H1 (cell line): ENCODE measurements at regions not wholly inside any gene's neighbourhood (a gene's known extent, or its start where the extent isn't known, plus 50 kb on each side); places are given as distances from the start of the nearest gene placed in this dataset.

Source experiments
- CTCF ChIA-PET: fragments of 300-600 bp; sonication (Branson Sonifier 250); formaldehyde crosslinking; loops from one replicate; lab custom pipeline; 2021; ENCODE audit not compliant: partially characterized antibody; lab: Charles Lee
- POLR2A ChIA-PET: fragments of 300-600 bp; sonication (Branson Sonifier 250); formaldehyde crosslinking; loops from one replicate; lab custom pipeline; 2021; ENCODE audit warnings: inconsistent platforms; ENCODE audit not compliant: partially characterized antibody; lab: Charles Lee
- DNase-seq, 2 experiments: peaks; one replicate each; pipeline versions ENCODE4 v3.0.0 to v3.0.0-alpha.2; 2010 to 2022; ENCODE audit warnings: low spot score in 2 of 2, low read depth in 1 of 2, mixed read lengths in 1 of 2
- FAIRE-seq: peaks from 2 replicates; lab custom pipeline; 2011; peaks lifted over from hg19 to GRCh38; lab: Jason Lieb, UNC
- H2AFZ ChIP-seq: 2 replicates; pipeline ENCODE4 v1.8.1; 2012; ENCODE audit warnings: low read length, inconsistent platforms
- H2AK5ac ChIP-seq: 2 replicates; pipeline ENCODE4 v1.6.1; 2013; ENCODE audit warnings: low read depth, low read length
- H2BK120ac ChIP-seq: replicated peaks from 2 replicates; pipeline ENCODE3; 2013; ENCODE audit warnings: low read depth, low read length, inconsistent platforms
- H2BK12ac ChIP-seq: 2 replicates; pipeline ENCODE4 v1.6.1; 2013; ENCODE audit warnings: low read depth, low read length
- H2BK15ac ChIP-seq: 2 replicates; pipeline ENCODE4 v1.6.1; 2013; ENCODE audit warnings: low read length
- H2BK20ac ChIP-seq: 2 replicates; pipeline ENCODE4 v1.6.1; 2013; ENCODE audit warnings: low read length
- H2BK5ac ChIP-seq: 2 replicates; pipeline ENCODE4 v1.6.1; 2013; ENCODE audit warnings: low read depth, low read length
- H3K14ac ChIP-seq: 2 replicates; pipeline ENCODE4 v1.6.1; 2013; ENCODE audit warnings: inconsistent platforms; ENCODE audit not compliant: insufficient read length
- H3K18ac ChIP-seq: 2 replicates; pipeline ENCODE4 v1.6.1; 2013; ENCODE audit warnings: low read length; ENCODE audit errors: extremely low read depth
- H3K23ac ChIP-seq: 2 replicates; pipeline ENCODE4 v1.6.1; 2013; ENCODE audit warnings: inconsistent platforms; ENCODE audit not compliant: insufficient read length
- H3K23me2 ChIP-seq: 2 replicates; pipeline ENCODE4 v1.6.1; 2013; ENCODE audit warnings: low read depth, low read length
- H3K27ac ChIP-seq: 2 replicates; pipeline ENCODE4 v1.6.1; 2011; ENCODE audit warnings: low read depth, low read length, inconsistent platforms
- H3K27me3 ChIP-seq, 4 experiments: replicated peaks in 1 of 4; 1 replicate in 1 of 4; 2 replicates in 3 of 4; pipeline versions ENCODE4 v1.6.1 to v1.8.1; 2011 to 2013; ENCODE audit warnings: low read length in 3 of 4, mild to moderate bottlenecking in 3 of 4, inconsistent platforms in 2 of 4, mixed read lengths in 2 of 4, moderate library complexity in 1 of 4; ENCODE audit not compliant: control insufficient read depth in 3 of 4, insufficient read depth in 3 of 4; ENCODE audit errors: extremely low read depth in 1 of 4
- H3K36me3 ChIP-seq, 4 experiments: 2 replicates each; pipeline versions ENCODE4 v1.6.1 to v1.8.1; 2011 to 2013; ENCODE audit warnings: mild to moderate bottlenecking in 4 of 4, low read length in 3 of 4, moderate library complexity in 2 of 4, control low read depth in 1 of 4, inconsistent platforms in 1 of 4; ENCODE audit not compliant: insufficient read depth in 4 of 4, control insufficient read depth in 2 of 4
- H3K4ac ChIP-seq: replicated peaks from 2 replicates; pipeline ENCODE3; 2013; ENCODE audit warnings: low read length, low read depth, mixed read lengths, inconsistent platforms; ENCODE audit not compliant: insufficient read length
- H3K4me1 ChIP-seq, 4 experiments: replicated peaks in 1 of 4; 1 replicate in 1 of 4; 2 replicates in 3 of 4; pipeline versions ENCODE4 v1.6.1 to v1.8.1; 2011 to 2013; ENCODE audit warnings: low read length in 3 of 4, inconsistent platforms in 2 of 4, mixed read lengths in 1 of 4; ENCODE audit not compliant: insufficient read depth in 4 of 4, control insufficient read depth in 3 of 4
- H3K4me2 ChIP-seq, 2 experiments: 2 replicates each; pipeline versions ENCODE4 v1.6.1 to v1.8.1; 2011 to 2013; ENCODE audit warnings: low read depth in 2 of 2, low read length in 2 of 2, control low read depth in 1 of 2, inconsistent platforms in 1 of 2, mild to moderate bottlenecking in 1 of 2; ENCODE audit not compliant: insufficient read depth in 1 of 2
- H3K4me3 ChIP-seq, 4 experiments: fragments of 200-600, 300-600 bp in 1 of 4; sonication (generic), shearing (Covaris generic), sonication (Bioruptor Twin) in 1 of 4; 2 replicates each; pipeline versions ENCODE4 v1.5.1 to v1.8.1; 2011 to 2016; ENCODE audit warnings: low read length in 4 of 4, low read depth in 3 of 4, control low read depth in 2 of 4, inconsistent platforms in 2 of 4, mild to moderate bottlenecking in 2 of 4, mixed read lengths in 1 of 4, moderate library complexity in 1 of 4; ENCODE audit not compliant: insufficient read depth in 2 of 4; ENCODE audit errors: extremely low read depth in 1 of 4
- H3K56ac ChIP-seq: replicated peaks from 2 replicates; pipeline ENCODE3; 2013; ENCODE audit warnings: low read depth, mild to moderate bottlenecking, mixed read lengths, low read length, inconsistent platforms; ENCODE audit not compliant: insufficient read length
- H3K79me1 ChIP-seq: 2 replicates; pipeline ENCODE4 v1.6.1; 2013; ENCODE audit warnings: low read depth, low read length, control low read depth
- H3K79me2 ChIP-seq, 2 experiments: 2 replicates each; pipeline versions ENCODE4 v1.6.1 to v1.8.1; 2012 to 2013; ENCODE audit warnings: low read length in 2 of 2, mild to moderate bottlenecking in 2 of 2, inconsistent platforms in 1 of 2; ENCODE audit not compliant: insufficient read depth in 2 of 2, control insufficient read depth in 1 of 2
- H3K9ac ChIP-seq, 4 experiments: replicated peaks in 1 of 4; 1 replicate in 1 of 4; 2 replicates in 3 of 4; pipeline versions ENCODE4 v1.6.1 to v1.8.1; 2011 to 2013; ENCODE audit warnings: low read depth in 3 of 4, low read length in 3 of 4, control low read depth in 2 of 4, mild to moderate bottlenecking in 2 of 4, moderate library complexity in 2 of 4, inconsistent platforms in 1 of 4; ENCODE audit errors: extremely low read depth in 1 of 4
- H3K9me3 ChIP-seq, 2 experiments: 2 replicates each; pipeline versions ENCODE4 v1.6.1 to v1.8.1; 2012 to 2013; ENCODE audit warnings: mild to moderate bottlenecking in 2 of 2, moderate library complexity in 2 of 2, control low read depth in 1 of 2, inconsistent platforms in 1 of 2, low read depth in 1 of 2, low read length in 1 of 2, mixed read lengths in 1 of 2; ENCODE audit not compliant: insufficient read depth in 2 of 2
- H4K20me1 ChIP-seq, 2 experiments: replicated peaks in 1 of 2; 2 replicates each; pipeline versions ENCODE3 to v1.8.1; 2011 to 2013; ENCODE audit warnings: inconsistent platforms in 2 of 2, low read length in 2 of 2, mild to moderate bottlenecking in 1 of 2; ENCODE audit not compliant: insufficient read depth in 2 of 2, control insufficient read depth in 1 of 2
- H4K5ac ChIP-seq: 2 replicates; pipeline ENCODE4 v1.6.1; 2013; ENCODE audit warnings: low read length, low read depth, mixed read lengths, inconsistent platforms; ENCODE audit not compliant: insufficient read length
- H4K8ac ChIP-seq: 2 replicates; pipeline ENCODE4 v1.8.0; 2013; ENCODE audit warnings: mild to moderate bottlenecking, moderate library complexity, low read length, inconsistent platforms; ENCODE audit not compliant: insufficient read depth; ENCODE audit errors: extremely low read depth
- H4K91ac ChIP-seq: replicated peaks from 2 replicates; pipeline ENCODE3; 2013; ENCODE audit warnings: low read length, mixed read lengths, inconsistent platforms; ENCODE audit not compliant: insufficient read length
- BACH1 ChIP-seq: IDR thresholded peaks from 2 replicates; pipeline ENCODE4 v1.6.1; 2012; ENCODE audit warnings: low read length, improper control_type of control experiment
- CHD2 ChIP-seq: IDR thresholded peaks from 2 replicates; pipeline ENCODE4 v1.6.1; 2012; ENCODE audit warnings: low read length, improper control_type of control experiment
- CREB1 ChIP-seq: IDR thresholded peaks from 2 replicates; pipeline ENCODE4 v1.6.1; 2012; ENCODE audit warnings: inconsistent platforms
- EGR1 ChIP-seq: IDR thresholded peaks from 2 replicates; pipeline ENCODE4 v1.6.1; 2011; ENCODE audit warnings: low read depth, low read length, borderline replicate concordance
- NANOG ChIP-seq: IDR thresholded peaks from 2 replicates; pipeline ENCODE4 v1.6.1; 2011; ENCODE audit warnings: low read length, low read depth, mild to moderate bottlenecking, inconsistent platforms; ENCODE audit not compliant: insufficient read depth, poor library complexity, severe bottlenecking
- POU5F1 ChIP-seq: IDR thresholded peaks from 2 replicates; pipeline ENCODE4 v1.6.1; 2011; ENCODE audit warnings: low read depth, mild to moderate bottlenecking, low read length, moderate library complexity
- YY1 ChIP-seq: IDR thresholded peaks from 2 replicates; pipeline ENCODE4 v1.6.1; 2011; ENCODE audit warnings: low read depth, mild to moderate bottlenecking, low read length
- ZNF274 ChIP-seq: IDR thresholded peaks from 2 replicates; pipeline ENCODE4 v1.7.0; 2012; ENCODE audit warnings: low read length, borderline replicate concordance; ENCODE audit errors: extremely low read depth

DNA sequence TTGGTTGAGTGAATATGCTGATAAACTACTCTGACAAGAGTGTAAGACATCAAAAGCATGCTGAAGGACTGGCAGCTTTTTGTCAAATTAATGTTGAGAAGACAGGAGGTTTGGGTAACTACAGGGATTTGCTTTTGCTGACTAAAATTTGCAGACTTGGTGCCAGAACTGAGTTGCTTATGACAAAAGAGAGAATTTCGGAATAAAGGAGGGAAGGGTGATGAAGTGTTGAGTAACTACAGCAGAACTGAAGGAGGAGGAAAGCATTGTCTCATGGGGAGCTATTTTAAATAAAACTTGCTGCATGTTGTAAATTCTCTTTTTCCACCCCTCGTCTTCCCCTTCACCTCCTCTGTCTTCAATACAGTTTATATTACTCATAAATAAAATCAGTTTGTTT is 296.1 kb downstream of the YTHDC2 start (continued):
- TF ChIP-seq BACH1, result no peak
- no peak for TF ChIP-seq POU5F1

DNA sequence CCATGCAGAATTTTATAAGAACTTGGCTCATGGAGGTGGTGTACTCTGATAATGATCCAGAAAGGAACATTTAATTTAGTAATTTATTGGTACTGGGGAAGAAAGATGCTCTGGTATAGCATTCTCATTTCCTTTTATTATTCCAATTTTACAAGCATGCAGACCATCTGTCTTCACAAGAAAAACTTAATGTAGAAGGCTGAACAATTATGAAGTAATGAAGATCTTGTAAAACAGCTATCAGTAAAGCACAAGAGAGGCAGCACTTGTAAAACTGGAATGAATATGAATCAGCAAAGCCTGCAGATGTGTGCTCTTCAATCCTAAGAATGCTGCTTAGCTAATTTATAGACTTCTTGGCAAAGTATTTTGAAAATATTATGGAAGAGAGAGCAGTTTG is 300.0 kb downstream of the YTHDC2 start:
- no peak for FAIRE-seq
- H2AK5ac ChIP-seq, result no peak overlapping the region
- H3K23ac ChIP-seq, result no peak overlapping the region
- H3K4me3 ChIP-seq, result no peak overlapping the region
- H2BK12ac ChIP-seq, result no peak overlapping the region
- H3K27me3 ChIP-seq, result no peaks in the 10 kb centered on the region
- no peaks in the 10 kb centered on the region for H3K23me2 ChIP-seq
- H4K91ac ChIP-seq, result no peak overlapping the region
- H2AFZ ChIP-seq, result no peak overlapping the region
- H2BK5ac ChIP-seq, result no peak overlapping the region
- no peaks in the 10 kb centered on the region for H3K79me1 ChIP-seq
- no peaks in the 10 kb centered on the region for H3K79me2 ChIP-seq
- no peak overlapping the region for H3K18ac ChIP-seq
- no peaks in the 10 kb centered on the region; a peak in 1 of 7 replicates for H3K4me1 ChIP-seq
- H3K9ac ChIP-seq, result no peak overlapping the region
- H4K8ac ChIP-seq, result no peak overlapping the region
- no peaks in the 10 kb centered on the region for H3K9me3 ChIP-seq
- ChIA-PET POLR2A (no interaction called here), CTCF (interaction anchor here (0.7 to 2.0 kb wide), 5 partner anchors 9 to 242 kb away, joined by 3 to 6 read pairs (median 3); no protein-coding TSS in a partner anchor)
- no peak overlapping the region for H2BK20ac ChIP-seq
- H3K56ac ChIP-seq, result no peak overlapping the region
- H3K36me3 ChIP-seq, result no peaks in the 10 kb centered on the region
- H3K4ac ChIP-seq, result no peak overlapping the region
- no peak for DNase-seq
- H4K5ac ChIP-seq, result no peak overlapping the region
- H4K20me1 ChIP-seq, result no peaks in the 10 kb centered on the region
- H2BK15ac ChIP-seq, result no peak overlapping the region
- TF ChIP-seq EGR1 (no peak), CREB1 (no peak), NANOG (no peak), YY1 (no peak), CHD2 (no peak), ZNF274 (no peak), BACH1 (no peak)
- H3K14ac ChIP-seq, result no peak overlapping the region
- no peak overlapping the region for H3K4me2 ChIP-seq
- H3K27ac ChIP-seq, result no peak overlapping the region
- no peak overlapping the region for H2BK120ac ChIP-seq
